A673 (cell line): ENCODE measurements at regions not wholly inside any gene's neighbourhood (a gene's known extent, or its start where the extent isn't known, plus 50 kb on each side); places are given as distances from the start of the nearest gene placed in this dataset.

Experiments
- BruUV-seq: library from RNA; stranded (reverse); fragments of 400-500 nt; replicated peaks from 2 replicates; lab custom pipeline; 2021; lab: Mats Ljungman, UMichigan
- CTCF ChIA-PET: fragments of 300-600 bp; sonication (Branson Sonifier 250); formaldehyde crosslinking; loops from one replicate; lab custom pipeline; 2022; ENCODE audit warnings: antibody characterized with exemption; lab: Charles Lee
- POLR2A ChIA-PET: fragments of 300-600 bp; sonication (Branson Sonifier 250); formaldehyde crosslinking; loops from one replicate; lab custom pipeline; 2022; ENCODE audit warnings: antibody characterized with exemption; ENCODE audit not compliant: low non-redundant PET; lab: Charles Lee
- DNase-seq: peaks from one replicate; pipeline ENCODE4 v3.0.0-alpha.2; 2015; ENCODE audit warnings: low spot score
- H3K27ac ChIP-seq: fragments of 200-600 bp; sonication (generic); 2 replicates; pipeline ENCODE4 v1.5.1; 2016; ENCODE audit warnings: mixed run types, low read depth, mild to moderate bottlenecking, mixed read lengths, antibody characterized with exemption, low read length; ENCODE audit not compliant: poor library complexity, severe bottlenecking
- H3K27me3 ChIP-seq: fragments of 200-600 bp; sonication (generic); replicated peaks from 2 replicates; pipeline ENCODE4 v1.6.1; 2017; ENCODE audit warnings: mixed run types, low read depth, mild to moderate bottlenecking, mixed read lengths, antibody characterized with exemption, low read length; ENCODE audit not compliant: insufficient read depth, poor library complexity
- H3K36me3 ChIP-seq: fragments of 200-600 bp; sonication (generic); 2 replicates; pipeline ENCODE4 v1.6.1; 2016; ENCODE audit warnings: mixed run types, mild to moderate bottlenecking, mixed read lengths, antibody characterized with exemption, low read length; ENCODE audit not compliant: insufficient read depth, poor library complexity, severe bottlenecking
- H3K4me1 ChIP-seq: fragments of 200-600 bp; sonication (generic); 2 replicates; pipeline ENCODE4 v1.6.1; 2017; ENCODE audit warnings: mixed run types, mild to moderate bottlenecking, mixed read lengths, antibody characterized with exemption, low read length; ENCODE audit not compliant: insufficient read depth, poor library complexity, severe bottlenecking
- H3K4me3 ChIP-seq: fragments of 200-600 bp; sonication (generic); 2 replicates; pipeline ENCODE4 v1.5.1; 2016; ENCODE audit warnings: low read depth, mixed run types, mild to moderate bottlenecking, mixed read lengths, low read length; ENCODE audit not compliant: poor library complexity, severe bottlenecking
- H3K9me3 ChIP-seq: fragments of 200-600 bp; sonication (generic); 2 replicates; pipeline ENCODE4 v1.6.1; 2016; ENCODE audit warnings: mixed run types, low read depth, mild to moderate bottlenecking, mixed read lengths, antibody characterized with exemption, low read length; ENCODE audit not compliant: poor library complexity, severe bottlenecking
- EZH2 ChIP-seq: fragments of 200-600 bp; sonication (generic); IDR thresholded peaks from 2 replicates; pipeline ENCODE4 v1.6.1; 2017; ENCODE audit warnings: borderline replicate concordance, low read depth, mild to moderate bottlenecking, mixed read lengths, antibody characterized with exemption, low read length; ENCODE audit not compliant: poor library complexity, severe bottlenecking
- intact Hi-C: fragments of 100-400 bp; cut with micrococcal nuclease; formaldehyde crosslinking; loops from one replicate; pipeline ENCODE4 v1.10.0; 2022; ENCODE audit not compliant: unreplicated experiment
- TF ChIP-seq, protein P1 (sequence below): fragments of 300-800, 200-600 bp; sonication (generic); conservative IDR thresholded peaks from 2 replicates; pipeline ENCODE4 v1.5.1; 2017; ENCODE audit warnings: low read depth, mild to moderate bottlenecking, antibody characterized with exemption, low read length, moderate library complexity, mixed read lengths

GRCh38 chr7:82616059-82616728 lies 172.6 kb upstream of the CACNA2D1 start:
- H3K36me3 ChIP-seq: no peaks in the 10 kb centered on the region
- DNase-seq: peak; percentile 27
- H3K9me3 ChIP-seq: no peaks in the 10 kb centered on the region
- peaks cover 4% of the 10 kb centered on the region for H3K4me1 ChIP-seq
- no peaks in the 10 kb centered on the region for H3K27me3 ChIP-seq
- TF ChIP-seq EZH2: no peak
- TF ChIP-seq, protein P1, sequence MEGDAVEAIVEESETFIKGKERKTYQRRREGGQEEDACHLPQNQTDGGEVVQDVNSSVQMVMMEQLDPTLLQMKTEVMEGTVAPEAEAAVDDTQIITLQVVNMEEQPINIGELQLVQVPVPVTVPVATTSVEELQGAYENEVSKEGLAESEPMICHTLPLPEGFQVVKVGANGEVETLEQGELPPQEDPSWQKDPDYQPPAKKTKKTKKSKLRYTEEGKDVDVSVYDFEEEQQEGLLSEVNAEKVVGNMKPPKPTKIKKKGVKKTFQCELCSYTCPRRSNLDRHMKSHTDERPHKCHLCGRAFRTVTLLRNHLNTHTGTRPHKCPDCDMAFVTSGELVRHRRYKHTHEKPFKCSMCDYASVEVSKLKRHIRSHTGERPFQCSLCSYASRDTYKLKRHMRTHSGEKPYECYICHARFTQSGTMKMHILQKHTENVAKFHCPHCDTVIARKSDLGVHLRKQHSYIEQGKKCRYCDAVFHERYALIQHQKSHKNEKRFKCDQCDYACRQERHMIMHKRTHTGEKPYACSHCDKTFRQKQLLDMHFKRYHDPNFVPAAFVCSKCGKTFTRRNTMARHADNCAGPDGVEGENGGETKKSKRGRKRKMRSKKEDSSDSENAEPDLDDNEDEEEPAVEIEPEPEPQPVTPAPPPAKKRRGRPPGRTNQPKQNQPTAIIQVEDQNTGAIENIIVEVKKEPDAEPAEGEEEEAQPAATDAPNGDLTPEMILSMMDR: no peak
- intact Hi-C loops: no loop called here
- POLR2A ChIA-PET: no interaction called here
- no peak overlapping the region for H3K27ac ChIP-seq
- CTCF ChIA-PET: no interaction called here
- H3K4me3 ChIP-seq: no peak overlapping the region
- no TSS peak for BruUV-seq

- no peaks in the 10 kb centered on the region for H3K36me3 ChIP-seq
- no peaks in the 10 kb centered on the region for H3K27me3 ChIP-seq
- H3K4me3 ChIP-seq: no peak overlapping the region
- peaks cover 4% of the 10 kb centered on the region for H3K4me1 ChIP-seq
- DNase-seq: no peak
- intact Hi-C loops: no loop called here
- no peak for TF ChIP-seq EZH2
- TF ChIP-seq, protein P1: no peak
- ChIA-PET POLR2A (no interaction called here), CTCF (no interaction called here)
- no peaks in the 10 kb centered on the region for H3K9me3 ChIP-seq
- no TSS peak for BruUV-seq
- no peak overlapping the region for H3K27ac ChIP-seq
These were observed 171.9 kb upstream of the CACNA2D1 start for GRCh38 chr7:82615527-82615926.

DNA sequence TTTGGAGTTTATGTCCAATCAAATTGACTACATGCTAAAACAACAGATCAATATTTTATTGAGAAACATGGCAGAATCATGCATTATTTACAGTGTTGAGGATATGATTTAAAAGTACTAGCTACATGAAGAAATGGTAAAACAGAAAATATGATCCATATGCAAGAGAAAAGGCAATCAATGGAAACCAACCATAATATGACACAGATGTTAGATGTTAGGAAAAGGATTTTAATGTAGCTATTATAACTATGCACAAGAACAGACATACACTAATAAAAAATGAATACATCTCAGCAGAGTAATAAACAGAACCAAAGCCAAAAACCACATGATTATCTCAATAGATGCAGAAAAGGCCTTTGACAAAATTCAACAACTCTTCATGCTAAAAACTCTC lies 166.2 kb upstream of the CACNA2D1 start:
- DNase-seq: no peak
- no peaks in the 10 kb centered on the region for H3K27me3 ChIP-seq
- H3K9me3 ChIP-seq: no peaks in the 10 kb centered on the region
- TF ChIP-seq EZH2: no peak
- TF ChIP-seq, protein P1: no peak
- ChIA-PET POLR2A (no interaction called here), CTCF (no interaction called here)
- no peak overlapping the region for H3K27ac ChIP-seq
- no peak overlapping the region for H3K4me3 ChIP-seq
- H3K36me3 ChIP-seq: no peaks in the 10 kb centered on the region
- BruUV-seq: no TSS peak
- H3K4me1 ChIP-seq: no peaks in the 10 kb centered on the region
- intact Hi-C loops: no loop called here
